GM12892 (cell line): ENCODE measurements at regions not wholly inside any gene's neighbourhood (a gene's known extent, or its start where the extent isn't known, plus 50 kb on each side); places are given as distances from the start of the nearest gene placed in this dataset.

ENCODE experiments used
- POLR2A ChIP-seq: IDR thresholded peaks from 2 replicates; pipeline ENCODE4 v1.6.1; 2011; ENCODE audit warnings: low read depth, low read length, control low read depth
- POLR2AphosphoS5 ChIP-seq: IDR thresholded peaks from 2 replicates; pipeline ENCODE4 v1.6.1; 2011; ENCODE audit warnings: low read depth, low read length, control low read depth
- TAF1 ChIP-seq: IDR thresholded peaks from 2 replicates; pipeline ENCODE4 v1.6.1; 2011; ENCODE audit warnings: low read depth, mild to moderate bottlenecking, control low read depth, low read length, borderline replicate concordance

- TF ChIP-seq POLR2AphosphoS5 (no peak), POLR2A (no peak), TAF1 (no peak)
Observed at GRCh38 chr11:131099746-131100145, 183.5 kb upstream of the SNX19 start.
